GM21381 (cell line): ENCODE measurements at regions not wholly inside any gene's neighbourhood (a gene's known extent, or its start where the extent isn't known, plus 50 kb on each side); places are given as distances from the start of the nearest gene placed in this dataset.

Source experiments
- ATAC-seq: cut with Tn5 transposase; IDR thresholded peaks from one replicate; pipeline ENCODE4 v1.9.1; 2021; ENCODE audit warnings: mild to moderate bottlenecking, moderate library complexity; ENCODE audit not compliant: unreplicated experiment

- no peak for ATAC-seq
These were observed 124.1 kb upstream of the MED13L start for GRCh38 chr12:116401565-116401964.

GRCh38 chr12:116402163-116402939 lies 124.9 kb upstream of the MED13L start:
- ATAC-seq: no peak

- ATAC-seq: no peak
These were observed 126.1 kb upstream of the MED13L start for GRCh38 chr12:116403546-116403945.

GRCh38 chr12:116404247-116404646 lies 126.8 kb upstream of the MED13L start:
- ATAC-seq: no peak

DNA sequence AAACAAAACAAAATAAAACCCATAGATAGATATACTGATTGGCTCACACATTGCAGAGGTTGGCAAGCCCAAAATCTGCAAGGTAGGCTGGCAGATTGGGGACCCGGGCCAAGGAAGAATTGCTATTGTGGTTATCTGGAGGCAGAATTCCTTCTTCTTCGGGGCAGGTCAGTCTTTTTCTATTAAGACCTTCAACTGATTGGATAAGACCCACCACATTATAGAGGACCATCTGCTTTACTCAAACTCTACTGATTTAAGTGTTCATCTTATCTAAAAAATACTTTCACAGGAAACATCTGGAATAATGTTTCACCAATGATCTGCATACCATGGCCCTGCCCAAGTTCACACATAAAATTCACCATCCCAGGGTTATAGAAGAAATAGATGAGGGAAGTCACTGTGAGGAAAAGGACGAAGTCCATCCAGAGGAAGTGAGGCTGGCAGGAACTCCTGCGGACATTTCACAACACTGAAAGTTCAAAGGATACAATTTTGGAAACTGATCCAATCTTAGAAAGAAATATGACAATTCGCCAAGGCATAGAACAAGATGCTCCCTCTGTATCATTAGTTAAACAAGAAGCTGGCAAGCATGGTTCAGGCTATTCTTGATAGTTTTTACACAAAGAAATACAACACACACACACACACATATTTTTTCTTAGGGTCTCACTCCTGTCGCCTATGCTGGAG lies 127.6 kb upstream of the MED13L start:
- no peak for ATAC-seq

DNA sequence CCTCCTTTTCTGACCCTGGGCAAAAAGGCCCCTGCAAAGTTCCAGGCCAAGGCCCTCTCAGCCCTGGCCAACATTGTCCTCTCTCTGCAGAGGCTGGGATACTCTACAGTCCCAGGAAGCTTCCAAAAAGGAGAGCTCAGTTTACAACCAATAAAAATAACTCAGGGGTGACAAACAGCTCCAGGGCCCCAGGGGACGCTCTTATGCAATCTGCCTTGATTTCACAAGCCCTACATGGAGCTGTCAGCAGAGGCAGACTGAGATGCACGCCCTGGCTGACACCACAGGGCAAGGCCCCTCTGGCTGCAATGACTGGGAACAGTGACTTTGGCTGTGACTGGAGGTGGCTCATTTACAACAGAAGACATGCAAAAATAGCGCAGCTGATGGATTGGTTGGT lies 129.0 kb upstream of the MED13L start:
- ATAC-seq: no peak

DNA sequence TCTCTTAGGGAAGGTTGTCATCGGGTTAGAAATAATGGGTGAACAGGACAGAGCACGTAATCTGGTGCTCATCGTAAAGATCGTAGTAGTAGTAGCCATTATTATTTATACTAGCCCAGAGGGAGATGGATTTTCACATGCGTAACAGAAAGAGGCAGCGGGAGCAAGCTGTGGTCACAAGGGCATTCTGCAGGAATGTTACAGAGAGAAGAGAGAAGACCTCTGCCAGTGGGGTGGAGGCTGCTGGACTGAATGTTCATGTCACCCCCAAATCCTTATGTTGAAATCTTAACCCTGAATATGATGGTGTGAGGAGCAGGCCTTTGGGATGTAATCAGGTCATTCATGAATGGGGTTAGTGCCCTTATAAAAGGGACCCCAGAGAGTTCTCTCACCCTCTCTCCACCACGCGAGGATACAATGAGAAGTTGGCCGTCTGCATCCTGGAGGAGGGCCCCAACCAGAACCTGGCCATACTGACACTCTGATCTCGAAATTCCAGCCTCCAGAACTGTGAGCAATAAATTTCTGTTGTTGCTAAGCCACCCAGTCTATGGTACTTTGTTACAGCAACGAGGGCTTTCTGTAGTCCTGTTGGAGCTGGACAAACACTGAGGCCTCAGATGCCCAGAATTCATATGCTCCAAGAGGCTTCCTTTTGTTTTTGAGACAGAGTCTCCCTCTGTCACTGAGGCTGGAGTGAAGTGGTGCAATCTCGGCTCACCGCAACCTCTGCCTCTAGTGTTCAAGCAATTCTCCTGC lies 131.2 kb upstream of the MED13L start:
- ATAC-seq: no peak

DNA sequence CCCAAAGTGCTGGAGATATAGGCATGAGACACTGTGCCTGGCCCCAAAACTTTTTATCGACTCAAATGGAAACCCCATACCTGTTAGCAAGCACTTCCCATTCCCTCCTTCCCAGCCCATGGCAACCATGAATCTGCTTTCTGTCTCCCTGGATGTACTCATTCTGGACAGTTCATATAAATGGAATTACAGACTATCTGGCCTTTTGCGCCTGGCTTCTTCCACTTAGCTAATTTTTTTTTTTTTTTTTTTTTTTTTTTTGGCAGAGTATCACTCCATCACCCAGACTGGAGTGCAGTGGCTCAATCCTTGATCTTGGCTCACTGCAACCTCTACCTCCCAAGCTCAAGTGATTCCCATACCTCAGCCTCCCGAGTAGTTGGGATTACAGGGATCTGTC lies 134.5 kb upstream of the MED13L start:
- ATAC-seq: no peak

DNA sequence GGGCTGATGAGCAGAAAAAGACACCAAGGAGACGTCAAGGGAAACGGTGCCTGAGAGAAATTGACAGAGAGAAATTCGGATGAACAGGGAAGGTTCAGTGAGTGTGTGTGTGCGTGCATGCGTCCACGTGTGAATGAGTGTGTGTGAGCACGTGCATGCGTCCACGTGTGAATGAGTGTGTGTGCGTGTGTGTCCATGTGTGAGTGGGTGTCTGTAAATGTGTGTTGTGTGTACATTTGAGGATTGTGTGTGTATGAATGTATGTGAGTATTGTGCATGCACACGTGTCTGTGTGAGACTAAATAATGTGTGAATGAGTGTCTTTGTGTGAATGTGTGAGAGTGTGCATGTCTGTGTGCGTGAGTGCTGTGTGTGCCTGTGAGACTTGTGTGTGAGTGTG lies 137.4 kb upstream of the MED13L start:
- no peak for ATAC-seq

GRCh38 chr12:116415408-116416108 lies 138.1 kb upstream of the MED13L start:
- no peak for ATAC-seq

DNA sequence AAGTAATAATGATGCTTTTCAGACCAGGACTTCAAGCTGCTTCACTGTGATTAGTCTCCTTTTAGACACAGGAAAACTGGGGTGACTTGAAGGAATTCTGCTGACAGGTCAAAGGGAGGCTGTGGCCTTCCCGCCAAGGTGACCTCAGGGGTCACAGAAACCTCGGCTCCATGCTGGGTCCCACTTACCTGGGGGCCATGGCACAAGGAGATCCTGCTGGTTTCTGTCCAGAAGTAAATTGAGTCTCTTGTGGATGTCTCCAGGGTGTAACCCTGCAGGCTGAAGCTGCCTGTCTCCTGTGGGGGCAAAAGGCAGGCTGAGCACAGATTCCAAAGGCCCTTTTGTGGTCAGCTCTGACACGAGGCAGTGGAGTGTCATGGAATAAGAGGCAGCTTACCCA lies 138.7 kb upstream of the MED13L start:
- no peak for ATAC-seq

GRCh38 chr12:116418551-116418950 lies 140.6 kb upstream of the MAP1LC3B2 start:
- ATAC-seq: no peak

DNA sequence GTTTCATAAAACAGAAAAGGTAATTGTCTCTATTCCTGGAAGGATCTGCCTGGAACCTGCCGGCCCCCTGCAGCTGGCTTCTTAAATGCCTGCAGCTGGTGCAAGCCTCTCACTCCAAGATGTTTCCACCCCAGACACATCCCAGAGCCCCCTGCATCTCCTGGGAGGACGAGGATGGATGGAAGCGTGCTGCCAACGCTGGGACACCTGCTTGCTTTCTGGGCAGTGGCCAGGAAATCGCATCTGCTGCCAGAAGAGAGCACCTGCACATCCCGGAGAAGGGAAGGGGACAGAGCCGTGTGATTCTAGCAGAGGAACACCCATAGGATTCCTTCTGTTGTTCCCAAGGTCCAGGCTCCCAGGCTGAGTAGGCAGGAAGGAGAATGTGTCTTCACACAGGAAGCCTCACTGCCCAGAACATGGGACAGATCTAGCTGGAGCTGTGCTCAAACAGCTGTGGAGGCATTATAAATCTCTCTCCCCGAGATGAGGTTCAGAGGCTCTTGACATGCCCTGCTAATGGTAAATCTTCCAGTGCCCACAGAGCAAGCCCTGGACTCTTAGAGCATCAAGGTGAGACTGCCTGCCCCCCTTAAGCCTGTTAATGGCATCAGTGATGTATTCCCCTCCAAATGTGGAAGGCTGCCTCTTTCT lies 138.8 kb upstream of the MAP1LC3B2 start:
- no peak for ATAC-seq

GRCh38 chr12:116421785-116422538 lies 137.2 kb upstream of the MAP1LC3B2 start:
- no peak for ATAC-seq

- ATAC-seq: no peak
These were observed 136.1 kb upstream of the MAP1LC3B2 start for GRCh38 chr12:116423094-116423493.

DNA sequence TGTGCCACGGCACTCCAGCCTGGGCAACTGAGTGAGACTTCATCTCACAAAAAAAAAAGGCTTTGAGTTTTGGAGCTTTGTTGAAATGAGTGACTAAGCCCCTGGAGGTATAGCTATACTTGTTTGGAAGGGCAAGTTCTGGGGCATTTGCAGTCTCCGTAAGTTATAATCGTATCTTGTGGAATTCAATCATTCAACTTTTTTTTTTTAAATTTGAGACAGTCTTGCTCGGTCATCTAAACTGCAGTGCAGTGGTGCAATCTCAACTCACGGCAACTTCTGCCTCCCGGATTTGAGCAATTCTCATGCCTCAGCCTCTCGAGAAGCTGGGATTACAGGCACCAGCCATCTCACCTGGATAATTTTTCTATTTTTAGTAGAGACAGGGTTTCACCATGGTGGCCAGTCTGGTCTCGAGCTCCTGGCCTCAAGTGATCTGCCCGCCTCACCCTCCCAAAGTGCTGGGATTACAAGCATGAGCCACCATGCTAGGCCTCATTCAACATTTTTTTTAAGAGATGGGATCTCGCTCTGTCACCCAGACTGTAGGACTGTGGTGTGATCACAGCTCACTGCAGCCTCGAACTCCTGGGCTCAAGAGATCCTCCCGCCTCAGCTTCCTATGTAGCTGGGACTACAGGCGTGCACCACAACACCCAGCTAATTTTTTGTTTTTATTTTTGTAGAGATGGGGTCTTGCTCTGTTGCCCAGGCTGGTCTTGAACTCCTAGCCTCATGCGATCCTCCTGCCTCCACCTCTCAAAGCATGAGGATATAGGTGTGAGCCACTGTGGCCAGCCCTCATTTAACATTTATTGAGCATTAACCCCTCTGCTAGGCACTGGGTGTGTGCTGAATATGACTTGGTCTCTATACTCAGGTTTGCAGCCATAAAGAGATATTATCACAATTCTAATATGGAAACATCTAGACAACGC lies 133.7 kb upstream of the MAP1LC3B2 start:
- ATAC-seq: no peak

- ATAC-seq: no peak
These were observed 132.6 kb upstream of the MAP1LC3B2 start for GRCh38 chr12:116426391-116427136.
